ENCODE measurements at regions not wholly inside any gene's neighbourhood (a gene's known extent, or its start where the extent isn't known, plus 50 kb on each side); places are given as distances from the start of the nearest gene placed in this dataset.

- H2AFZ ChIP-seq (ENCODE audit: low read depth, low read length) = no peak overlapping the region
Measured at GRCh38 chr1:232445361-232446106, 184.4 kb downstream of the SIPA1L2 start.

DNA sequence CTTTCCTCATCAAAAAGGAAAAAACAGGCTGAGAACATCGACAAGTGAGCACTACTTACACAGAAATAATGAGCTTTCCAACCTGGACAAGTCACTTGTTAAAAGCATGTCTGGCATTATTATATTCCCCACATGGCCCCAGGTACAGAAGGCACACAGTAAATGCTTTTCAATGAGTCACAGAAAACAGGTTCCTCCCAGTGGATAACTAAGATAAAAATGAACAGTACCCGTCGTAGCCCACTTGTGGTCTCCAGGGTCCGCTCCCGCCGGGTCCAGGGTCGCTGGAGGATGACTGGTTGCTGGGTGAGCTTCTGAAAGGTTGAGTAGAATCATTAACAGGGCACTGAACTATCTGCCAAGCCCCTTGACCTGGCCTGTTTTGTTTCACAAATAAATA, 186.6 kb downstream of the SIPA1L2 start:
- TF ChIP-seq POLR2AphosphoS5 (IDR thresholded peaks at IDR 0.05) (no peak), EP300 (conservative IDR thresholded peaks at IDR 0.05; ENCODE audit: poor library complexity, severe bottlenecking) (no peak), REST (IDR thresholded peaks at IDR 0.05; ENCODE audit: borderline replicate concordance) (no peak), RAD21 (conservative IDR thresholded peaks at IDR 0.05) (no peak), SMC3 (conservative IDR thresholded peaks at IDR 0.05; ENCODE audit: poor library complexity) (no peak), EZH2 (IDR thresholded peaks at IDR 0.05; ENCODE audit: borderline replicate concordance, insufficient read depth, low read length, poor library complexity, severe bottlenecking) (no peak), TAF1 (IDR thresholded peaks at IDR 0.05; ENCODE audit: low read depth) (no peak), MXI1 (conservative IDR thresholded peaks at IDR 0.05; ENCODE audit: poor library complexity, severe bottlenecking) (no peak)
- TF ChIP-seq, protein P1, sequence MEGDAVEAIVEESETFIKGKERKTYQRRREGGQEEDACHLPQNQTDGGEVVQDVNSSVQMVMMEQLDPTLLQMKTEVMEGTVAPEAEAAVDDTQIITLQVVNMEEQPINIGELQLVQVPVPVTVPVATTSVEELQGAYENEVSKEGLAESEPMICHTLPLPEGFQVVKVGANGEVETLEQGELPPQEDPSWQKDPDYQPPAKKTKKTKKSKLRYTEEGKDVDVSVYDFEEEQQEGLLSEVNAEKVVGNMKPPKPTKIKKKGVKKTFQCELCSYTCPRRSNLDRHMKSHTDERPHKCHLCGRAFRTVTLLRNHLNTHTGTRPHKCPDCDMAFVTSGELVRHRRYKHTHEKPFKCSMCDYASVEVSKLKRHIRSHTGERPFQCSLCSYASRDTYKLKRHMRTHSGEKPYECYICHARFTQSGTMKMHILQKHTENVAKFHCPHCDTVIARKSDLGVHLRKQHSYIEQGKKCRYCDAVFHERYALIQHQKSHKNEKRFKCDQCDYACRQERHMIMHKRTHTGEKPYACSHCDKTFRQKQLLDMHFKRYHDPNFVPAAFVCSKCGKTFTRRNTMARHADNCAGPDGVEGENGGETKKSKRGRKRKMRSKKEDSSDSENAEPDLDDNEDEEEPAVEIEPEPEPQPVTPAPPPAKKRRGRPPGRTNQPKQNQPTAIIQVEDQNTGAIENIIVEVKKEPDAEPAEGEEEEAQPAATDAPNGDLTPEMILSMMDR (IDR thresholded peaks at IDR 0.05; ENCODE audit: poor library complexity, severe bottlenecking) = no peak
- Histone ChIP-seq H3K4me2 (ENCODE audit: low read length) (no peak overlapping the region), H3F3A (ENCODE audit: insufficient read depth, low read length, poor library complexity, severe bottlenecking) (no peaks in the 10 kb centered on the region), H3K9me2 (ENCODE audit: insufficient read depth, low read length) (no peaks in the 10 kb centered on the region), H2AFZ (ENCODE audit: low read depth, low read length) (no peak overlapping the region), H3K9ac (ENCODE audit: low read length) (no peak overlapping the region), H3K36me3 (ENCODE audit: insufficient read depth, low read length) (no peaks in the 10 kb centered on the region), H3K27me3 (ENCODE audit: insufficient read depth, low read depth, low read length) (no peaks in the 10 kb centered on the region), H3K27ac (ENCODE audit: low read length) (no peak overlapping the region), H3K4me3 (ENCODE audit: low read length) (no peak overlapping the region), H3K79me2 (replicated peaks; ENCODE audit: insufficient read depth, low read length) (no peaks in the 10 kb centered on the region), H3K9me3 (ENCODE audit: low read length) (no peaks in the 10 kb centered on the region), H4K20me1 (ENCODE audit: insufficient read depth) (no peaks in the 10 kb centered on the region)

More at GRCh38 chr1:232445361-232446106, 184.4 kb downstream of the SIPA1L2 start:
- Histone ChIP-seq H3K4me3 (ENCODE audit: low read length) (no peak overlapping the region), H3K27me3 (ENCODE audit: insufficient read depth, low read depth, low read length) (no peaks in the 10 kb centered on the region), H3K9me2 (ENCODE audit: insufficient read depth, low read length) (no peaks in the 10 kb centered on the region), H3K9me3 (ENCODE audit: low read length) (no peaks in the 10 kb centered on the region), H3K27ac (ENCODE audit: low read length) (no peak overlapping the region), H3K9ac (ENCODE audit: low read length) (no peak overlapping the region), H3K36me3 (ENCODE audit: insufficient read depth, low read length) (no peaks in the 10 kb centered on the region), H3F3A (ENCODE audit: insufficient read depth, low read length, poor library complexity, severe bottlenecking) (no peaks in the 10 kb centered on the region), H3K4me2 (ENCODE audit: low read length) (no peak overlapping the region), H3K79me2 (replicated peaks; ENCODE audit: insufficient read depth, low read length) (no peaks in the 10 kb centered on the region), H4K20me1 (ENCODE audit: insufficient read depth) (no peaks in the 10 kb centered on the region)
- TF ChIP-seq, protein P1 (IDR thresholded peaks at IDR 0.05; ENCODE audit: poor library complexity, severe bottlenecking) = no peak
- no peak for TF ChIP-seq TAF1 (IDR thresholded peaks at IDR 0.05; ENCODE audit: low read depth)
- no peak for TF ChIP-seq EP300 (conservative IDR thresholded peaks at IDR 0.05; ENCODE audit: poor library complexity, severe bottlenecking)
- TF ChIP-seq RAD21 (conservative IDR thresholded peaks at IDR 0.05) = no peak
- TF ChIP-seq MXI1 (conservative IDR thresholded peaks at IDR 0.05; ENCODE audit: poor library complexity, severe bottlenecking) = no peak
